ENCODE measurements at regions not wholly inside any gene's neighbourhood (a gene's known extent, or its start where the extent isn't known, plus 50 kb on each side); places are given as distances from the start of the nearest gene placed in this dataset.

- ATAC-seq = no peak
- H3K4me3 ChIP-seq = no peak overlapping the region
- intact Hi-C loops (cut with DNase I) = no loop called here
- no peak for TF ChIP-seq CTCF (IDR thresholded peaks at IDR 0.05)
- no peak overlapping the region for H3K27ac ChIP-seq
- no peaks in the 10 kb centered on the region for H3K9me3 ChIP-seq
- no peaks in the 10 kb centered on the region for H3K27me3 ChIP-seq
- no peak for FAIRE-seq
- 68 to 78% methylated on average over 4 of the region's 4 CpGs for WGBS, 2 donors
- H3K36me3 ChIP-seq = no peaks in the 10 kb centered on the region
- DNase-seq = no peak
- no peaks in the 10 kb centered on the region for H3K4me1 ChIP-seq
Measured at GRCh38 chr9:81073821-81074220, 615.5 kb downstream of the TLE1 start.

GRCh38 chr9:81072758-81073157, 616.6 kb downstream of the TLE1 start:
- H3K4me1 ChIP-seq = no peaks in the 10 kb centered on the region
- no peak overlapping the region for H3K4me3 ChIP-seq
- WGBS, 2 donors = 77 to 93% methylated on average over 2 of the region's 2 CpGs
- H3K27me3 ChIP-seq = no peaks in the 10 kb centered on the region
- DNase-seq (no peak), ATAC-seq (no peak), FAIRE-seq (no peak)
- intact Hi-C loops (cut with DNase I) = no loop called here
- no peaks in the 10 kb centered on the region for H3K9me3 ChIP-seq
- H3K27ac ChIP-seq = no peak overlapping the region
- H3K36me3 ChIP-seq = no peaks in the 10 kb centered on the region
- TF ChIP-seq CTCF (IDR thresholded peaks at IDR 0.05) = no peak

- H3K27me3 ChIP-seq = no peaks in the 10 kb centered on the region
- no peak overlapping the region for H3K4me3 ChIP-seq
- intact Hi-C loops (cut with DNase I) = no loop called here
- no peak for TF ChIP-seq CTCF (IDR thresholded peaks at IDR 0.05)
- no peaks in the 10 kb centered on the region for H3K4me1 ChIP-seq
- H3K36me3 ChIP-seq = no peaks in the 10 kb centered on the region
- no peak for ATAC-seq
- 31 to 37% methylated on average over 2 of the region's 2 CpGs for WGBS, 2 donors
- no peak for FAIRE-seq
- no peak overlapping the region for H3K27ac ChIP-seq
- no peak for DNase-seq
- H3K9me3 ChIP-seq = no peaks in the 10 kb centered on the region
Measured at GRCh38 chr9:81071108-81071507, 618.2 kb downstream of the TLE1 start.

GRCh38 chr9:81070689-81071088, 618.7 kb downstream of the TLE1 start:
- FAIRE-seq (no peak), ATAC-seq (no peak), DNase-seq (no peak)
- H3K27me3 ChIP-seq = no peaks in the 10 kb centered on the region
- H3K9me3 ChIP-seq = no peaks in the 10 kb centered on the region
- H3K36me3 ChIP-seq = no peaks in the 10 kb centered on the region
- H3K4me3 ChIP-seq = no peak overlapping the region
- H3K27ac ChIP-seq = no peak overlapping the region
- TF ChIP-seq CTCF (IDR thresholded peaks at IDR 0.05) = no peak
- intact Hi-C loops (cut with DNase I) = no loop called here
- WGBS, 2 donors = 52 to 63% methylated on average over 9 of the region's 9 CpGs
- no peaks in the 10 kb centered on the region for H3K4me1 ChIP-seq

GRCh38 chr9:81069923-81070322, 619.4 kb downstream of the TLE1 start:
- no peak for FAIRE-seq

More at GRCh38 chr9:81069923-81070322, 619.4 kb downstream of the TLE1 start:
- Histone ChIP-seq H3K4me3 (no peak overlapping the region), H3K36me3 (no peaks in the 10 kb centered on the region), H3K27me3 (no peaks in the 10 kb centered on the region), H3K4me1 (no peaks in the 10 kb centered on the region), H3K9me3 (no peaks in the 10 kb centered on the region), H3K27ac (no peak overlapping the region)
- WGBS, 2 donors = 78 to 88% methylated on average over 4 of the region's 4 CpGs
- intact Hi-C loops (cut with DNase I) = no loop called here
- no peak for TF ChIP-seq CTCF (IDR thresholded peaks at IDR 0.05)
- ATAC-seq (no peak), DNase-seq (no peak)

Data from pancreas (tissue), 10 donors.